BJ (cell line): ENCODE measurements at regions not wholly inside any gene's neighbourhood (a gene's known extent, or its start where the extent isn't known, plus 50 kb on each side); places are given as distances from the start of the nearest gene placed in this dataset.
"Not testable (repeated sequence)": the region's sequence is repeated elsewhere in the genome, so short reads cannot be mapped to it uniquely, and the experiment has no call there.

Experiments
- CTCF ChIA-PET: fragments of 350-600 bp; formaldehyde crosslinking; extraction: SDS; loops from one replicate; lab custom pipeline; 2021; ENCODE audit warnings: antibody characterized with exemption, inconsistent platforms; lab: Yijun Ruan, JAX
- POLR2A ChIA-PET: fragments of 300-600 bp; sonication (Branson Sonifier 250); formaldehyde crosslinking; extraction: SDS; loops from one replicate; lab custom pipeline; 2021; ENCODE audit warnings: antibody characterized with exemption; lab: Charles Lee
- DNase-seq: peaks from one replicate; pipeline ENCODE4 v3.0.0-alpha.2; 2011; ENCODE audit warnings: low read depth
- H3K27me3 ChIP-seq: 2 replicates; pipeline ENCODE4 v1.6.0; 2011; ENCODE audit warnings: low read length; ENCODE audit not compliant: control insufficient read depth, insufficient read depth
- H3K36me3 ChIP-seq: 2 replicates; pipeline ENCODE4 v1.5.1; 2011; ENCODE audit warnings: low read length; ENCODE audit not compliant: control insufficient read depth, insufficient read depth
- H3K4me3 ChIP-seq: 2 replicates; pipeline ENCODE4 v1.5.1; 2011; ENCODE audit warnings: low read depth, mild to moderate bottlenecking, control low read depth, low read length
- CTCF ChIP-seq: IDR thresholded peaks from 2 replicates; pipeline ENCODE4 v1.5.1; 2011; ENCODE audit warnings: low read depth, mild to moderate bottlenecking, control low read depth, inconsistent platforms, low read length, moderate library complexity; ENCODE audit not compliant: insufficient read depth

DNA sequence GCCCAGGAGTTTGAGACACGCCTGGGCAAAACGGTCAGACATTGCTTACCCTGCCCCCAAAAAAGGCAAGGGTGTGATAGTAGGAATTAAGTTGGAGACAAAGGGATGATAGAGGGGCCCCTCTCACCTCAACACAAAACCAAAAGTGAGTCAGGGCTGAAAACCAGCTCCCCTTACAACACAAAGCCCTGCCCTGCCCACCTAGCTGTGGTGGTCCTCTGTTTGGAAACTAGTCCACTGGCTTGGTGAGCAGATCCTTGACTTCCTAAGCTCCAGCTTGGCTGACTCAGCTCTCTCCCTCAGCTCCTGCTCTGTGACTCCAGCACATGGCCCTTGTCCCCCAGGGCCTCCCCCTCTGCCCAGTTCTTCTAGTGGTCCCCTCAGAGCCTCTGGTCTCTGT lies 603.8 kb downstream of the PTPRC start:
- Histone ChIP-seq H3K27me3 (no peaks in the 10 kb centered on the region), H3K36me3 (no peaks in the 10 kb centered on the region), H3K4me3 (no peak overlapping the region)
- DNase-seq = no peak
- POLR2A ChIA-PET = no interaction called here
- CTCF ChIA-PET = interaction anchor here (0.7 to 2.7 kb wide), 9 partner anchors 9 to 486 kb away, joined by 3 to 10 read pairs (median 5); no protein-coding TSS in a partner anchor
- no peak for TF ChIP-seq CTCF

DNA sequence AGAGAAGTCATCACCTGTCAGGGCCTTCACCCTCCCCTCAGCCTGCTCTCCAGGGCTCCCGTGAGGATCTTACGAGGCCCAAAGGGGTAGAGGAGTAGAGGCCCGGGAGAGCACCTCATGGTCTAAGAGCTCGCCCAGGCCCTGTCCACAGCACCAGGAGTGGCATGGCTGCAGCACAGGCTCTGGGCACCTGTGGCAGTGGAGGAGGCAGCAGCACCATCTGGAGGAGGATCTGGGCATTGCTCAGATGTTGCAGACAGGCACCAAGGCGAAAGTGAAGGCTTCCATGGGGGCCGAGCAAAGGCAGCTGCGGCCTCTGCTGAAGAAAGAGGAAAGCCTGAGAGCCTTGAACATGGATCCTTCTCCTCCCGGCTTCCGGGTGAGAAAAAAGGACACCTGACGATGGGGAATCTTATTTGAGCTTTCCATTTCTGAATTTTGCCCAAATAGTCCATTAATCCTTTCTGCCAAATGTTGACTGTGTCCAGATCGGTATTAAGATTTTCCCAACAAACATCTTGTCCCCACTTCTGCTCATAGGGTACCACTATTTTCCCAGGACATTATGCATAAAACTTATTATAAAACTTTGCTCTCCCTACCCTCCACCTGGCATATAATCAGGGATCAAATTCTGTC lies 604.7 kb downstream of the PTPRC start:
- H3K36me3 ChIP-seq = no peaks in the 10 kb centered on the region
- ChIA-PET POLR2A (no interaction called here), CTCF (interaction anchor here (0.7 to 2.7 kb wide), 11 partner anchors 10 to 487 kb away, joined by 3 to 10 read pairs (median 5); no protein-coding TSS in a partner anchor)
- no peak overlapping the region for H3K4me3 ChIP-seq
- H3K27me3 ChIP-seq = no peaks in the 10 kb centered on the region
- TF ChIP-seq CTCF = peak; percentile 67
- DNase-seq = no peak

- Histone ChIP-seq H3K27me3 (no peaks in the 10 kb centered on the region), H3K4me3 (no peak overlapping the region), H3K36me3 (no peaks in the 10 kb centered on the region)
- CTCF ChIA-PET = no interaction called here
- TF ChIP-seq CTCF = no peak
- DNase-seq = no peak
- POLR2A ChIA-PET = interaction anchor here (0.6 kb wide), 1 partner anchor 1128 kb away, joined by 3 read pairs; no protein-coding TSS in a partner anchor
Measured at GRCh38 chr1:199245946-199246345, 607.1 kb downstream of the PTPRC start.

GRCh38 chr1:199246716-199247115 lies 607.9 kb downstream of the PTPRC start:
- no peaks in the 10 kb centered on the region for H3K27me3 ChIP-seq
- no peak for TF ChIP-seq CTCF
- no peak for DNase-seq
- no peaks in the 10 kb centered on the region for H3K36me3 ChIP-seq
- CTCF ChIA-PET = no interaction called here
- H3K4me3 ChIP-seq = no peak overlapping the region
- POLR2A ChIA-PET = no interaction called here

DNA sequence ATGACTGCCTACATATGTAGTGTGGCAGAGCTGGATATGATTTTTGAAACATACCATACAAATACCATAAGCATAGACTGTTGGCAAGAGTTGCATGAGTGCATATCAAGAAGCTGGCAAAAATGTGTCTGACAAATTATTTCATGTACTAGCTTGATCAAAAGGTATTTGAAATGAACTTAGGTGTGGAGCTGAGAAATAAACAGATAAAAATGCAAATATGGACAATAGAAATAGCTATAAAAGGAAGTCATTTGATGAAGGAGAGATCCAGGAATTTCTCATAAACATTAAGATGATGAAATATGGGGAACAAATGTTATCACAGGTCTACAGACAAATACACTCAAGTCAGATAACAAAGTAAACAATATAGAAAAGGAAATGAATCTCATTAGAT lies 609.1 kb downstream of the PTPRC start:
- CTCF ChIA-PET = no interaction called here
- no peak overlapping the region for H3K4me3 ChIP-seq
- H3K36me3 ChIP-seq = no peaks in the 10 kb centered on the region
- TF ChIP-seq CTCF = no peak
- H3K27me3 ChIP-seq = no peaks in the 10 kb centered on the region
- POLR2A ChIA-PET = no interaction called here
- DNase-seq = no peak

GRCh38 chr1:199254040-199254439 lies 615.2 kb downstream of the PTPRC start:
- H3K36me3 ChIP-seq, H3K4me3 ChIP-seq, CTCF ChIA-PET, DNase-seq, POLR2A ChIA-PET, H3K27me3 ChIP-seq: not testable (repeated sequence)
